T-cell (primary cell): ENCODE measurements at regions not wholly inside any gene's neighbourhood (a gene's known extent, or its start where the extent isn't known, plus 50 kb on each side); places are given as distances from the start of the nearest gene placed in this dataset.

Source experiments
- ATAC-seq, 4 experiments: fragments of 200-7000 bp in 3 of 4; fragments of 150-1000 bp in 1 of 4; cut with Tn5 transposase; replicated peaks in 1 of 4; 1 replicate in 3 of 4; 2 replicates in 1 of 4; pipeline ENCODE4 v1.10.0; 2021; ENCODE audit warnings: moderate library complexity in 3 of 4, mild to moderate bottlenecking in 2 of 4, moderate number of reproducible peaks in 1 of 4
- CTCF ChIA-PET, 2 donors: fragments of 300-600 bp; sonication (Branson Sonifier 250); formaldehyde crosslinking; loops; one replicate each; lab custom pipeline; 2022; ENCODE audit warnings: antibody characterized with exemption in 2 of 2; lab: Charles Lee
- POLR2A ChIA-PET, 2 donors: fragments of 300-600 bp; sonication (Branson Sonifier 250); formaldehyde crosslinking; loops; one replicate each; lab custom pipeline; 2022; ENCODE audit warnings: antibody characterized with exemption in 2 of 2; lab: Charles Lee
- DNase-seq, 35 experiments: peaks; one replicate each; pipeline versions ENCODE4 v3.0.0 to v3.0.0-alpha.2; 2013 to 2023
- H3K27ac ChIP-seq: one replicate; pipeline ENCODE4 v1.5.1; 2013; ENCODE audit warnings: low read length
- H3K27me3 ChIP-seq, 2 experiments: replicated peaks in 1 of 2; 1 replicate in 1 of 2; 2 replicates in 1 of 2; pipeline versions ENCODE4 v1.6.1 to v1.7.0; 2013; ENCODE audit warnings: low read length in 1 of 2, mixed read lengths in 1 of 2; ENCODE audit not compliant: control insufficient read depth in 2 of 2, insufficient read depth in 2 of 2; ENCODE audit errors: extremely low read depth in 1 of 2
- H3K36me3 ChIP-seq, 2 donors: 1 replicate in 1 of 2; 2 replicates in 1 of 2; pipeline versions ENCODE4 v1.6.1 to v1.7.0; 2013; ENCODE audit warnings: low read length in 1 of 2; ENCODE audit not compliant: control insufficient read depth in 2 of 2, insufficient read depth in 1 of 2; ENCODE audit errors: extremely low read depth in 1 of 2
- H3K4me1 ChIP-seq, 2 experiments: 1 replicate in 1 of 2; 2 replicates in 1 of 2; pipeline versions ENCODE4 v1.6.1 to v1.7.0; 2013; ENCODE audit warnings: low read length in 2 of 2, mixed read lengths in 1 of 2; ENCODE audit not compliant: insufficient read depth in 2 of 2, control insufficient read depth in 1 of 2; ENCODE audit errors: extremely low read depth in 1 of 2
- H3K4me3 ChIP-seq, 2 donors: 1 replicate in 1 of 2; 2 replicates in 1 of 2; pipeline versions ENCODE4 v1.5.1 to v1.7.0; 2013; ENCODE audit warnings: mild to moderate bottlenecking in 2 of 2, low read length in 1 of 2, moderate library complexity in 1 of 2; ENCODE audit not compliant: control insufficient read depth in 1 of 2; ENCODE audit errors: extremely low read depth in 1 of 2
- H3K9me3 ChIP-seq: 2 replicates; pipeline ENCODE4 v1.7.0; 2013
- H3K27ac Mint-ChIP-seq, 2 donors: one replicate each; pipeline ENCODE4 v1.8.0; 2020 to 2021; ENCODE audit warnings: mild to moderate bottlenecking in 2 of 2, mixed read lengths in 2 of 2
- H3K27me3 Mint-ChIP-seq, 2 donors: one replicate each; pipeline ENCODE4 v1.8.0; 2021 to 2022; ENCODE audit warnings: mixed read lengths in 2 of 2
- H3K36me3 Mint-ChIP-seq: one replicate; pipeline ENCODE4 v1.8.0; 2021; ENCODE audit warnings: mixed read lengths
- H3K4me1 Mint-ChIP-seq, 3 donors: one replicate each; pipeline ENCODE4 v1.8.0; 2020 to 2022; ENCODE audit warnings: mixed read lengths in 3 of 3, mild to moderate bottlenecking in 1 of 3
- H3K4me3 Mint-ChIP-seq, 3 donors: one replicate each; pipeline ENCODE4 v1.8.0; 2020 to 2022; ENCODE audit warnings: mild to moderate bottlenecking in 3 of 3, mixed read lengths in 3 of 3, moderate library complexity in 3 of 3
- H3K9me3 Mint-ChIP-seq, 3 donors: one replicate each; pipeline ENCODE4 v1.8.0; 2020 to 2022; ENCODE audit warnings: mixed read lengths in 3 of 3
- WGBS: methylation state at CpG from one replicate; pipeline ENCODE4 v1.1.5; 2013; ENCODE audit warnings: missing lambda C conversion rate; ENCODE audit not compliant: insufficient coverage; 5-methylcytosine and 5-hydroxymethylcytosine counted together

DNA sequence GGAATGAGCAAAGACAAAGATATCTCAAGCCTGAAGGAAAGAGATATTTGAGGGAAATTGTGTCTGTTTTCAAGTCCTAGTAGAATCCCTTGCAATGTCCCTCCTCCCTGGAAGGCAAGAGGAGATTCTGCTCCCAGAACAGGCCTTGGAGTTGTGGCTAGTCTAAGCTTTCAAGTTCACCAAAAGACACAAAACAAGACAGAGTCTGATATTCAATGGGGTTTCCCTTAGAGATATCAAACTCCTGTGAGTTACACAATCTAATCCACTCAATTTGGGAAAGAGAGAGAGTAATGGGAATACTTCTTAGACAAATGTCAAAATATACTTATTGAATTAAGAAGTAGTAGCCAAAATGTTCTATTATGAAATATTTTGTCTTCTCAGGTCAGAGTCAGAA is 162.8 kb upstream of the ADAMTS5 start:
- Histone ChIP-seq H3K4me1 (no peaks in the 10 kb centered on the region), H3K27ac (no peak overlapping the region), H3K4me3 (no peak overlapping the region), H3K27me3 (no peaks in the 10 kb centered on the region), H3K9me3 (no peaks in the 10 kb centered on the region), H3K36me3 (no peaks in the 10 kb centered on the region)
- H3K27me3 Mint-ChIP-seq: no peaks in the 10 kb centered on the region
- ChIA-PET POLR2A (no interaction called here), CTCF (no interaction called here)
- ATAC-seq: no peak
- no peaks in the 10 kb centered on the region for H3K36me3 Mint-ChIP-seq
- peaks cover 2 to 13% (median 5%) of the 10 kb centered on the region in 3 donors for H3K9me3 Mint-ChIP-seq
- no peaks in the 10 kb centered on the region for H3K4me1 Mint-ChIP-seq
- no peak for DNase-seq
- no peak overlapping the region for H3K4me3 Mint-ChIP-seq
- no peak overlapping the region for H3K27ac Mint-ChIP-seq

GRCh38 chr21:27129215-27129614 is 162.3 kb upstream of the ADAMTS5 start:
- CTCF ChIA-PET: no interaction called here
- no peak for ATAC-seq

DNA sequence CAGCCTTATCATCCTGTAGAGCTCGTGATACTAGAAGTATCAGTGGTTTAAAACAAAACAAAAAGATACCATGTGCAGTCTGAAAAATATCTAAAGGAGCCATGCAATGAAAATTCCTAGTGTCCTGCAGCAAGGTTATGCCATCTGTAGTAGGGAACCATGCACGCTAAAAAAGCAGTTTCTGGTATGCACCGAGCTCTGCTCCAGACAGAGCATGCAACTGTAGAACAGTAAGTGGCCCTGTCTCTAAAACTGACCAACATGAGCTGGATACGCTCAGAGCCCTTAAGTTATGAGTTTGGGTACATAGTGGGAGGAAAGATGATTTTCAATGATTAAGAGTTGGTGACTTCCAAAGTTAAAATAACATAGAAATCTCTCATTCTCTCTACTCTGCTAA is 159.3 kb upstream of the ADAMTS5 start:
- Mint-ChIP-seq H3K4me1 (no peaks in the 10 kb centered on the region), H3K36me3 (no peaks in the 10 kb centered on the region), H3K4me3 (no peak overlapping the region), H3K9me3 (peaks cover 0 to 17% (median 0%) of the 10 kb centered on the region in 3 donors), H3K27me3 (no peaks in the 10 kb centered on the region), H3K27ac (no peak overlapping the region)
- H3K4me1 ChIP-seq: no peaks in the 10 kb centered on the region
- ChIA-PET POLR2A (no interaction called here), CTCF (no interaction called here)
- H3K4me3 ChIP-seq: no peak overlapping the region
- no peaks in the 10 kb centered on the region for H3K36me3 ChIP-seq
- DNase-seq (no peak), ATAC-seq (no peak)
- H3K27me3 ChIP-seq: no peaks in the 10 kb centered on the region
- H3K9me3 ChIP-seq: no peaks in the 10 kb centered on the region
- no peak overlapping the region for H3K27ac ChIP-seq
- whole genome bisulfite sequencing: 75% methylated on average over 2 of the region's 4 CpGs

More at GRCh38 chr21:27129215-27129614, 162.3 kb upstream of the ADAMTS5 start:
- Mint-ChIP-seq H3K9me3 (peaks cover 0 to 17% (median 5%) of the 10 kb centered on the region in 3 donors), H3K4me1 (no peaks in the 10 kb centered on the region), H3K27ac (no peak overlapping the region), H3K27me3 (no peaks in the 10 kb centered on the region), H3K4me3 (no peak overlapping the region), H3K36me3 (no peaks in the 10 kb centered on the region)
- POLR2A ChIA-PET: no interaction called here
- Histone ChIP-seq H3K27ac (no peak overlapping the region), H3K4me3 (no peak overlapping the region), H3K27me3 (no peaks in the 10 kb centered on the region), H3K4me1 (no peaks in the 10 kb centered on the region), H3K36me3 (no peaks in the 10 kb centered on the region), H3K9me3 (no peaks in the 10 kb centered on the region)
- no CpG with 5 or more reads among the region's 1 CpG for WGBS
- no peak for DNase-seq

DNA sequence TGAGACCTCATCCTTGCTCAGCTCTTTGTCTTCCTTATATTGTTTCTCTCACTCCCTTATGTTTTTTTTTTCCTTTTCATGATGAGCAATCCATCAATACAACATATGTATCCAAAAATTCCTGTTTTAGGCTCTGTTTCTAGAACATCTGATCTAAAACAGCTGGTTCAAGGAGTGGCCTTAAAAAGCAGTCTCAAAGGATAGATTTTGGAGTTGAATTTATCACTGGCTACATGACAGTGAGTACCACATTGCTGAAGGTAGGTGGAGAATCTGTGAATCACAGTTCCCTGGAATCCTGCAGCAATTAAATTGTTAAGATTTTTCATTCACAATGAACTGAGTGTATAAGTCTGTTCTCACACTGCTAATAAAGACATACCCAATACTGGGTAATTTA is 155.8 kb upstream of the ADAMTS5 start:
- Mint-ChIP-seq H3K27me3 (no peaks in the 10 kb centered on the region), H3K9me3 (peaks cover 0 to 12% (median 3%) of the 10 kb centered on the region in 3 donors), H3K4me3 (no peak overlapping the region), H3K4me1 (no peaks in the 10 kb centered on the region), H3K36me3 (no peaks in the 10 kb centered on the region), H3K27ac (no peak overlapping the region)
- no peaks in the 10 kb centered on the region for H3K36me3 ChIP-seq
- no peaks in the 10 kb centered on the region for H3K9me3 ChIP-seq
- no peaks in the 10 kb centered on the region for H3K27me3 ChIP-seq
- H3K4me1 ChIP-seq: no peaks in the 10 kb centered on the region
- H3K27ac ChIP-seq: no peak overlapping the region
- ChIA-PET CTCF (no interaction called here), POLR2A (no interaction called here)
- no peak overlapping the region for H3K4me3 ChIP-seq
- no peak for ATAC-seq
- no peak for DNase-seq

DNA sequence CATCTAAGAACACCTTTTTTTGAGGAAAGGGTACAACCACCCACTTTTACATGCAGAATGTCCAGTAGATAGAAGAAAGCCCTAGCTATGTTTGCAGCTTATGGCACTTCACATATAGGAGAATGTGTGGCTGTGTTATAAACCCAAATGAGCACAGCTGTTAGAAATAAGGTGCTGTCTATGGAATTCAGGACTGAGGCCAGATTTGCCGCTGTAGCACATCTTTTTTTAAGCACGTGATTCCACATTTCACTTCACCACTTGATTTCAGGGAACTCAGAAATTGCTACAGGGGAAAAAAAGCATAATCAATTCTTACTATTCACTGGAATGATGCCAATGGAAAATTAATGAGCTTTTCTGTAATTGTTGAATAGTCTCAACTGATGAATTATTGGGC is 147.2 kb upstream of the ADAMTS5 start:
- H3K4me1 Mint-ChIP-seq: no peaks in the 10 kb centered on the region
- no peak for ATAC-seq
- CTCF ChIA-PET: no interaction called here
- no peaks in the 10 kb centered on the region for H3K36me3 ChIP-seq
- H3K9me3 Mint-ChIP-seq: peaks cover 0 to 16% (median 0%) of the 10 kb centered on the region in 3 donors
- H3K27ac Mint-ChIP-seq: no peak overlapping the region
- POLR2A ChIA-PET: no interaction called here
- H3K27me3 Mint-ChIP-seq: no peaks in the 10 kb centered on the region
- WGBS: no CpG with 5 or more reads among the region's 2 CpGs
- no peaks in the 10 kb centered on the region for H3K36me3 Mint-ChIP-seq
- no peak overlapping the region for H3K4me3 ChIP-seq
- no peaks in the 10 kb centered on the region for H3K4me1 ChIP-seq
- H3K27me3 ChIP-seq: no peaks in the 10 kb centered on the region
- H3K4me3 Mint-ChIP-seq: no peak overlapping the region
- H3K27ac ChIP-seq: no peak overlapping the region
- DNase-seq: no peak
- no peaks in the 10 kb centered on the region for H3K9me3 ChIP-seq

GRCh38 chr21:27112186-27112585 is 145.3 kb upstream of the ADAMTS5 start:
- Histone ChIP-seq H3K27me3 (no peaks in the 10 kb centered on the region), H3K4me1 (no peaks in the 10 kb centered on the region), H3K9me3 (no peaks in the 10 kb centered on the region), H3K27ac (no peak overlapping the region), H3K4me3 (no peak overlapping the region), H3K36me3 (no peaks in the 10 kb centered on the region)
- Mint-ChIP-seq H3K4me3 (no peak overlapping the region), H3K27ac (no peak overlapping the region), H3K27me3 (no peaks in the 10 kb centered on the region), H3K4me1 (no peaks in the 10 kb centered on the region), H3K36me3 (no peaks in the 10 kb centered on the region), H3K9me3 (peaks cover 0 to 15% (median 0%) of the 10 kb centered on the region in 3 donors)
- ATAC-seq (no peak), DNase-seq (no peak)
- CTCF ChIA-PET: no interaction called here
- POLR2A ChIA-PET: no interaction called here

GRCh38 chr21:27110956-27111355 is 144.1 kb upstream of the ADAMTS5 start:
- H3K4me1 ChIP-seq: no peaks in the 10 kb centered on the region
- H3K36me3 ChIP-seq: no peaks in the 10 kb centered on the region
- no peaks in the 10 kb centered on the region for H3K27me3 ChIP-seq
- Mint-ChIP-seq H3K4me3 (no peak overlapping the region), H3K4me1 (no peaks in the 10 kb centered on the region), H3K36me3 (no peaks in the 10 kb centered on the region), H3K27me3 (no peaks in the 10 kb centered on the region), H3K9me3 (peaks cover 0 to 7% (median 0%) of the 10 kb centered on the region in 3 donors), H3K27ac (no peak overlapping the region)
- 100% methylated on average over 1 of the region's 2 CpGs for WGBS
- POLR2A ChIA-PET: no interaction called here
- no peak overlapping the region for H3K27ac ChIP-seq
- no peak overlapping the region for H3K4me3 ChIP-seq
- CTCF ChIA-PET: no interaction called here
- no peak for DNase-seq
- ATAC-seq: no peak
- no peaks in the 10 kb centered on the region for H3K9me3 ChIP-seq
